ENCODE measurements at regions not wholly inside any gene's neighbourhood (a gene's known extent, or its start where the extent isn't known, plus 50 kb on each side); places are given as distances from the start of the nearest gene placed in this dataset.

GRCh38 chr4:30844861-30845582 is 124.9 kb downstream of the PCDH7 start:
- H3K27ac ChIP-seq: no peak overlapping the region
- DNase-seq (no peak), ATAC-seq (no peak)
- peaks cover 0 to 24% (median 0%) of the 10 kb centered on the region in 9 donors for H3K4me1 ChIP-seq
- TF ChIP-seq, protein P1, sequence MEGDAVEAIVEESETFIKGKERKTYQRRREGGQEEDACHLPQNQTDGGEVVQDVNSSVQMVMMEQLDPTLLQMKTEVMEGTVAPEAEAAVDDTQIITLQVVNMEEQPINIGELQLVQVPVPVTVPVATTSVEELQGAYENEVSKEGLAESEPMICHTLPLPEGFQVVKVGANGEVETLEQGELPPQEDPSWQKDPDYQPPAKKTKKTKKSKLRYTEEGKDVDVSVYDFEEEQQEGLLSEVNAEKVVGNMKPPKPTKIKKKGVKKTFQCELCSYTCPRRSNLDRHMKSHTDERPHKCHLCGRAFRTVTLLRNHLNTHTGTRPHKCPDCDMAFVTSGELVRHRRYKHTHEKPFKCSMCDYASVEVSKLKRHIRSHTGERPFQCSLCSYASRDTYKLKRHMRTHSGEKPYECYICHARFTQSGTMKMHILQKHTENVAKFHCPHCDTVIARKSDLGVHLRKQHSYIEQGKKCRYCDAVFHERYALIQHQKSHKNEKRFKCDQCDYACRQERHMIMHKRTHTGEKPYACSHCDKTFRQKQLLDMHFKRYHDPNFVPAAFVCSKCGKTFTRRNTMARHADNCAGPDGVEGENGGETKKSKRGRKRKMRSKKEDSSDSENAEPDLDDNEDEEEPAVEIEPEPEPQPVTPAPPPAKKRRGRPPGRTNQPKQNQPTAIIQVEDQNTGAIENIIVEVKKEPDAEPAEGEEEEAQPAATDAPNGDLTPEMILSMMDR (IDR thresholded peaks at IDR 0.05): no peak
- no peaks in the 10 kb centered on the region for H3K27me3 ChIP-seq
- no peaks in the 10 kb centered on the region for H3K9me3 ChIP-seq
- H3K36me3 ChIP-seq: no peaks in the 10 kb centered on the region
- WGBS, 2 donors: 80 to 86% methylated on average over 3 of the region's 3 CpGs
- intact Hi-C loops (cut with DNase I): no loop called here
- H3K4me3 ChIP-seq: no peak overlapping the region

DNA sequence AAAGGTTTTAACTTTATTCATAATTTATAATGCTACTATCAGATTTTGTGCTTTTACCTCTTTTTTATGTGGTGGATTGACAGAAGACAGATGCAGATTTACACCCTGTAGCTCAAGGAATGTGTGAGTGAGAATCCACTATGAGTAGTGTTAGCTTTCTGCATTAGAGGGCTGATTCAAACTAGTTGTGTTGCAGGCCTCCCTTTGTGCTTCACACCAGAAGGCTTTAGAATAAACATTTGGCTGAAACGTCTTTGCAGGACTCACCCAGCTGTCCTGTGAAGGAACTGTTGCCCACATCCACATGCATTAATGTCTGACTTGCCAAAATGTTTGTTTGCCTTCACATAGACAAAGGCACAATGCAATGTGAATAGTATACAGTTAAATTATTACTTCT is 127.0 kb downstream of the PCDH7 start:
- peak in 1 of 8 donors; percentile 37 for ATAC-seq
- Histone ChIP-seq H3K27me3 (no peaks in the 10 kb centered on the region), H3K4me1 (peaks cover 0 to 17% (median 0%) of the 10 kb centered on the region in 9 donors), H3K9me3 (no peaks in the 10 kb centered on the region), H3K36me3 (no peaks in the 10 kb centered on the region), H3K4me3 (no peak overlapping the region), H3K27ac (no peak overlapping the region)
- DNase-seq: no peak
- WGBS, 2 donors: 16 to 17% methylated on average over 1 of the region's 1 CpG
- intact Hi-C loops (cut with DNase I): no loop called here
- TF ChIP-seq, protein P1 (IDR thresholded peaks at IDR 0.05): no peak

DNA sequence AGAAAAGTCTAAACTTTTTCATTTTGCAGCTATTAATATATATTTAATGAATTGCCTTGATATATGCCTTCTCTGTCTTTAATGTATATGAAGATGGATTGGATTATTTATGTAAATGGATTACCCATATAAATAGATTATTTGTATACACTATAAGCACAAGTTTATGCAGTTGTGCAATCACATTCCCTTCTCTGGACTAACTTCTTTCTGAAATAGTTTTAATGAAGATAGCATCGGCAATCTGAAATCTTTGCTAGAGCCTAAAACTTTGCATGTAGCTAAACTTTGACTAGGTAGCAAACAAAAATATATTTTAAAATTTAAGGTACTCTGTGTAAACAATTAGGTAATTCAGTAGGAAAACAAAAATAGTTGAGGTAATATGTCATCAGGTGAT is 127.8 kb downstream of the PCDH7 start:
- intact Hi-C loops (cut with DNase I): no loop called here
- ATAC-seq: no peak
- H3K36me3 ChIP-seq: no peaks in the 10 kb centered on the region
- no peaks in the 10 kb centered on the region for H3K9me3 ChIP-seq
- H3K27ac ChIP-seq: no peak overlapping the region
- DNase-seq: no peak
- TF ChIP-seq, protein P1 (IDR thresholded peaks at IDR 0.05): no peak
- 76% methylated on average over 1 of the region's 1 CpG for WGBS, 2 donors
- H3K27me3 ChIP-seq: no peaks in the 10 kb centered on the region
- H3K4me3 ChIP-seq: no peak overlapping the region
- H3K4me1 ChIP-seq: peaks cover 0 to 17% (median 0%) of the 10 kb centered on the region in 9 donors

DNA sequence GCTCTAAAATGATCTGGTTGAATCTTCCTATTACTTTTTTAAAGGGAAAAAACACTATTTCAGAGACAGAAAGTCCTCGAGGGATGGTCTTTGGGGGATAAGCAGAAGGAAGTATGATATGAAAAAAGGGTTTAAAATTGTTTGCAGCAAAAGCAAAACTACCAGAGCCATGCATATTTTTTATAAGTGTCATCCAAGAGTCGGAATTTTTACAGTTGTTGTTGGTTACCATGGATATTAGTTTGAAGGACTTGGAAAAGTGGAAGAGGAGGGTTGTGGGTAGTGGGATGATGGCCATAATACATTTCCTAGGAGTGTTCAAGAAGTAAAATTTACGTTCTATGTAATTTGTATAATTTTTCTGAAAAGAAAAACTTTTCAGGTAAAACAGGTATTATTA is 134.4 kb downstream of the PCDH7 start:
- intact Hi-C loops (cut with DNase I): no loop called here
- TF ChIP-seq, protein P1 (IDR thresholded peaks at IDR 0.05): no peak
- no peaks in the 10 kb centered on the region for H3K9me3 ChIP-seq
- peaks cover 0 to 8% (median 0%) of the 10 kb centered on the region in 9 donors for H3K4me1 ChIP-seq
- no peak overlapping the region for H3K4me3 ChIP-seq
- no peaks in the 10 kb centered on the region for H3K36me3 ChIP-seq
- H3K27me3 ChIP-seq: no peaks in the 10 kb centered on the region
- no peak overlapping the region for H3K27ac ChIP-seq
- 51 to 62% methylated on average over 3 of the region's 3 CpGs for WGBS, 2 donors
- DNase-seq (no peak), ATAC-seq (no peak)
